ENCODE measurements at regions not wholly inside any gene's neighbourhood (a gene's known extent, or its start where the extent isn't known, plus 50 kb on each side); places are given as distances from the start of the nearest gene placed in this dataset.

- TF ChIP-seq CTCF (IDR thresholded peaks at IDR 0.05; ENCODE audit: insufficient read depth, missing control alignments): no peak
- FAIRE-seq (no peak), DNase-seq (ENCODE audit: insufficient read length, low spot score) (no peak)
Measured at GRCh38 chr15:39312984-39313383, 267.9 kb upstream of the THBS1 start.

GRCh38 chr15:39313467-39313866, 267.4 kb upstream of the THBS1 start:
- no peak for DNase-seq (ENCODE audit: insufficient read length, low spot score)
- FAIRE-seq: no peak
- no peak for TF ChIP-seq CTCF (IDR thresholded peaks at IDR 0.05; ENCODE audit: insufficient read depth, missing control alignments)

GRCh38 chr15:39313881-39314280, 267.0 kb upstream of the THBS1 start:
- TF ChIP-seq CTCF (IDR thresholded peaks at IDR 0.05; ENCODE audit: insufficient read depth, missing control alignments): no peak
- no peak for FAIRE-seq
- DNase-seq (ENCODE audit: insufficient read length, low spot score): no peak

GRCh38 chr15:39315206-39315850, 265.6 kb upstream of the THBS1 start:
- FAIRE-seq (no peak), DNase-seq (ENCODE audit: insufficient read length, low spot score) (no peak)
- no peak for TF ChIP-seq CTCF (IDR thresholded peaks at IDR 0.05; ENCODE audit: insufficient read depth, missing control alignments)

GRCh38 chr15:39317225-39317624, 263.7 kb upstream of the THBS1 start:
- no peak for TF ChIP-seq CTCF (IDR thresholded peaks at IDR 0.05; ENCODE audit: insufficient read depth, missing control alignments)
- FAIRE-seq: no peak
- DNase-seq (ENCODE audit: insufficient read length, low spot score): no peak

- no peak for TF ChIP-seq CTCF (IDR thresholded peaks at IDR 0.05; ENCODE audit: insufficient read depth, missing control alignments)
- DNase-seq (ENCODE audit: insufficient read length, low spot score): no peak
- FAIRE-seq: no peak
Measured at GRCh38 chr15:39318231-39318630, 262.6 kb upstream of the THBS1 start.

GRCh38 chr15:39320355-39320754, 260.5 kb upstream of the THBS1 start:
- DNase-seq (ENCODE audit: insufficient read length, low spot score) (no peak), FAIRE-seq (no peak)
- TF ChIP-seq CTCF (IDR thresholded peaks at IDR 0.05; ENCODE audit: insufficient read depth, missing control alignments): no peak

All from D721Med (cell line).